Sigmoid colon (tissue), 6 donors: ENCODE measurements at regions not wholly inside any gene's neighbourhood (a gene's known extent, or its start where the extent isn't known, plus 50 kb on each side); places are given as distances from the start of the nearest gene placed in this dataset.

Experiments
- DNase-seq: peaks from one replicate; pipeline ENCODE4 v3.0.0-alpha.2; 2019
- H3K27ac ChIP-seq, 4 donors: fragments of 200-600 bp; sonication (generic); one replicate each; pipeline ENCODE4 v1.5.1; 2016 to 2019; ENCODE audit warnings: mild to moderate bottlenecking in 1 of 4
- H3K27me3 ChIP-seq, 3 donors: fragments of 200-600 bp; sonication (generic); one replicate each; pipeline ENCODE4 v1.5.1; 2019; ENCODE audit warnings: mild to moderate bottlenecking in 1 of 3
- H3K36me3 ChIP-seq, 4 donors: fragments of 200-600 bp; sonication (generic); one replicate each; pipeline ENCODE4 v1.5.1; 2016 to 2019
- H3K4me1 ChIP-seq, 4 donors: fragments of 200-600 bp; sonication (generic); one replicate each; pipeline ENCODE4 v1.5.1; 2017 to 2019
- H3K4me3 ChIP-seq, 4 donors: fragments of 200-600 bp; sonication (generic); one replicate each; pipeline ENCODE4 v1.5.1; 2017 to 2019; ENCODE audit warnings: mild to moderate bottlenecking in 2 of 4, moderate library complexity in 1 of 4
- H3K9me3 ChIP-seq, 4 donors: fragments of 200-600 bp in 3 of 4; sonication (generic) in 3 of 4; one replicate each; pipeline versions ENCODE4 v1.5.1 to v1.6.1; 2013 to 2019
- CTCF ChIP-seq, 4 experiments: fragments of 450-650 bp in 3 of 4; fragments of 200-600 bp in 1 of 4; IDR thresholded peaks; one replicate each; pipeline ENCODE4 v1.5.1; 2016 to 2019; ENCODE audit warnings: antibody characterized with exemption in 4 of 4, mild to moderate bottlenecking in 3 of 4, moderate library complexity in 2 of 4
- EP300 ChIP-seq, 4 donors: sonication (generic); formaldehyde crosslinking; IDR thresholded peaks; one replicate each; pipeline ENCODE4 v1.6.1; 2017; ENCODE audit warnings: antibody characterized with exemption in 4 of 4
- POLR2A ChIP-seq, 2 donors: fragments of 450-650 bp; IDR thresholded peaks; one replicate each; pipeline ENCODE4 v1.6.1; 2016; ENCODE audit warnings: antibody characterized with exemption in 2 of 2, mild to moderate bottlenecking in 2 of 2, moderate library complexity in 2 of 2
- POLR2AphosphoS5 ChIP-seq, 4 donors: sonication (generic); formaldehyde crosslinking; IDR thresholded peaks; one replicate each; pipeline ENCODE4 v1.6.1; 2017; ENCODE audit warnings: antibody characterized with exemption in 4 of 4
- WGBS, 2 donors: extraction: QIAGEN DNeasy Blood & Tissue Kit; methylation state at CpG; one replicate each; pipeline ENCODE4 v1.1.7; 2013; 5-methylcytosine and 5-hydroxymethylcytosine counted together
- intact Hi-C: fragments of 100-400 bp; cut with DNase I; formaldehyde crosslinking; loops from one replicate; pipeline ENCODE4 v1.15.1; 2023
- donor health status: healthy with polysubstance abuse.
- donor health status: healthy.

GRCh38 chr12:46472144-46472705, 99.7 kb upstream of the SLC38A2 start:
- DNase-seq, result no peak
- H3K27ac ChIP-seq, result peak overlapping the region in 3 of 4 donors; percentile 68 to 88 (median 78)
- H3K36me3 ChIP-seq, result no peaks in the 10 kb centered on the region
- intact Hi-C loops, result loop anchor here (5.0 to 10.0 kb wide), 2 partner anchors 85 to 183 kb away; no protein-coding TSS in a partner anchor
- H3K27me3 ChIP-seq, result no peaks in the 10 kb centered on the region
- no peak overlapping the region for H3K4me3 ChIP-seq
- peaks cover 0 to 37% (median 31%) of the 10 kb centered on the region in 4 donors for H3K4me1 ChIP-seq
- 87 to 90% methylated on average over 5 of the region's 5 CpGs for WGBS, 2 donors
- no peaks in the 10 kb centered on the region for H3K9me3 ChIP-seq
- TF ChIP-seq EP300 (IDR thresholded peaks at IDR 0.05), result no peak
- no peak for TF ChIP-seq POLR2A (IDR thresholded peaks at IDR 0.05)
- TF ChIP-seq CTCF (IDR thresholded peaks at IDR 0.05), result no peak
- TF ChIP-seq POLR2AphosphoS5 (IDR thresholded peaks at IDR 0.05), result no peak

- Histone ChIP-seq H3K36me3 (no peaks in the 10 kb centered on the region), H3K4me1 (peaks cover 0 to 37% (median 31%) of the 10 kb centered on the region in 4 donors), H3K4me3 (no peak overlapping the region), H3K9me3 (no peaks in the 10 kb centered on the region), H3K27me3 (no peaks in the 10 kb centered on the region), H3K27ac (no peak overlapping the region)
- no peak for DNase-seq
- TF ChIP-seq CTCF (IDR thresholded peaks at IDR 0.05) (no peak), POLR2A (IDR thresholded peaks at IDR 0.05) (no peak), POLR2AphosphoS5 (IDR thresholded peaks at IDR 0.05) (no peak), EP300 (IDR thresholded peaks at IDR 0.05) (no peak)
- intact Hi-C loops, result loop anchor here (5.0 to 10.0 kb wide), 2 partner anchors 84 to 183 kb away; no protein-coding TSS in a partner anchor
- 91 to 94% methylated on average over 2 of the region's 2 CpGs for WGBS, 2 donors
Observed at GRCh38 chr12:46471404-46471803, 98.8 kb upstream of the SLC38A2 start.

GRCh38 chr12:46470975-46471374, 98.4 kb upstream of the SLC38A2 start:
- intact Hi-C loops, result loop anchor here (5.0 to 10.0 kb wide), 2 partner anchors 84 to 184 kb away; no protein-coding TSS in a partner anchor
- no peaks in the 10 kb centered on the region for H3K36me3 ChIP-seq
- DNase-seq, result no peak
- H3K27me3 ChIP-seq, result no peaks in the 10 kb centered on the region
- no peak overlapping the region for H3K4me3 ChIP-seq
- H3K4me1 ChIP-seq, result peaks cover 0 to 37% (median 31%) of the 10 kb centered on the region in 4 donors
- no peaks in the 10 kb centered on the region for H3K9me3 ChIP-seq
- WGBS, 2 donors, result 86 to 94% methylated on average over 1 of the region's 1 CpG
- no peak for TF ChIP-seq EP300 (IDR thresholded peaks at IDR 0.05)
- TF ChIP-seq CTCF (IDR thresholded peaks at IDR 0.05), result no peak
- TF ChIP-seq POLR2A (IDR thresholded peaks at IDR 0.05), result no peak
- TF ChIP-seq POLR2AphosphoS5 (IDR thresholded peaks at IDR 0.05), result no peak
- H3K27ac ChIP-seq, result no peak overlapping the region

GRCh38 chr12:46470036-46470627, 97.6 kb upstream of the SLC38A2 start:
- H3K27ac ChIP-seq, result no peak overlapping the region
- TF ChIP-seq POLR2A (IDR thresholded peaks at IDR 0.05), result no peak
- TF ChIP-seq POLR2AphosphoS5 (IDR thresholded peaks at IDR 0.05), result no peak
- TF ChIP-seq CTCF (IDR thresholded peaks at IDR 0.05), result no peak
- no peak for TF ChIP-seq EP300 (IDR thresholded peaks at IDR 0.05)
- no peak for DNase-seq
- no peaks in the 10 kb centered on the region for H3K36me3 ChIP-seq
- H3K4me1 ChIP-seq, result peaks cover 0 to 37% (median 31%) of the 10 kb centered on the region in 4 donors
- no peaks in the 10 kb centered on the region for H3K27me3 ChIP-seq
- 64 to 75% methylated on average over 6 of the region's 6 CpGs for whole genome bisulfite sequencing, 2 donors
- intact Hi-C loops, result loop anchor here (5.0 to 10.0 kb wide), 2 partner anchors 83 to 185 kb away; no protein-coding TSS in a partner anchor
- peaks cover 0 to 3% (median 0%) of the 10 kb centered on the region in 4 donors for H3K9me3 ChIP-seq
- no peak overlapping the region for H3K4me3 ChIP-seq
